Chondrocyte (in vitro differentiated cells): ENCODE measurements at regions not wholly inside any gene's neighbourhood (a gene's known extent, or its start where the extent isn't known, plus 50 kb on each side); places are given as distances from the start of the nearest gene placed in this dataset.

ENCODE experiments used
- DNase-seq: peaks from one replicate; pipeline ENCODE4 v3.0.0; 2021; ENCODE audit warnings: mixed read lengths, low spot score
- H3K27ac Mint-ChIP-seq: one replicate; pipeline ENCODE4 v1.8.0; 2021; ENCODE audit warnings: mild to moderate bottlenecking, moderate library complexity, mixed read lengths; ENCODE audit not compliant: unreplicated experiment
- H3K27me3 Mint-ChIP-seq: 2 replicates; pipeline ENCODE4 v1.8.0; 2021; ENCODE audit warnings: low read depth, mixed read lengths
- H3K36me3 Mint-ChIP-seq: 2 replicates; pipeline ENCODE4 v1.8.0; 2021; ENCODE audit warnings: low read depth, mixed read lengths
- H3K4me1 Mint-ChIP-seq: 2 replicates; pipeline ENCODE4 v1.8.0; 2021; ENCODE audit warnings: low read depth, mild to moderate bottlenecking, mixed read lengths
- H3K4me3 Mint-ChIP-seq: one replicate; pipeline ENCODE4 v1.8.0; 2021; ENCODE audit warnings: mild to moderate bottlenecking, moderate library complexity, mixed read lengths; ENCODE audit not compliant: unreplicated experiment
- H3K9me3 Mint-ChIP-seq: 2 replicates; pipeline ENCODE4 v1.8.0; 2021; ENCODE audit warnings: low read depth, mixed read lengths
- TF ChIP-seq, protein P1 (sequence below): fragments of 200-600 bp; sonication (generic); IDR thresholded peaks from 2 replicates; pipeline ENCODE4 v1.5.0; 2021; ENCODE audit warnings: antibody characterized with exemption, mild to moderate bottlenecking, moderate library complexity

DNA sequence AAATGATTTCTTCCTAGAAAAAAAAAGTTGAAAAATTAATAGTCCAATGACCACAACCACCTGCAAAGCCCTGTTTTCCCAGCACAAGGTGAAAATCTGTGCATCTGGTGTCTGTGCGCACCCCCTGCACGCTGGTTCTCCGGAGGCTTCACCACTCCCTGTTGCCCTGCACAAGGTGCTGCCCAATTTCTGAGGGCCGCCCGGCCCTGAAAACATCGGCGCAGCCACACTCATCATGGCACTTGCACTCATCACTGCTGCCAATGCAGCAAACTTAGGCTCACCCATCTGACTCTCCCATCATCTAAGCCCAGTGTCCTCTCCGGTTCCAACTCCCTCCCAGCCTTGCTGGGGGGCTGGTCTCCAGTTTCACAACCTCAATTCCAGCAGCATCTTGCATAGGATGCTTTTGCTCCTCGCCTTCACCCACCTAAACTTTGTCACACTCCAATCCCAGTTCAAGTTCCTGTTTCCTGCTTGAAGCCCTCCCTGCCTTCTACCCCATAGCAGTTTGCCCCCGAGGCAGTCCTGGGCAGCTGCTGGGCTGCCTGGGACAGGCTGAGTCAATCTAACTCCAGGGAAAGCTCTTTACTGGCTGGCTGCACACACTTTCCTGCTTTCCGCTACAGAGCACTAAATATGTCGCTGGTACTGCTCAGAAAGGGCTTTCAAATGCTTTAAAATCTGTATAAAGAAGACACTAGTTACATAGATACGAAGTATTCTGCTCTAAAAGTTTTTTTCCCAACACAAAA, 522.5 kb upstream of the ID2 start:
- no peak overlapping the region for H3K4me3 Mint-ChIP-seq
- H3K36me3 Mint-ChIP-seq: no peaks in the 10 kb centered on the region
- DNase-seq: no peak
- peaks cover 5% of the 10 kb centered on the region for H3K4me1 Mint-ChIP-seq
- no peaks in the 10 kb centered on the region for H3K9me3 Mint-ChIP-seq
- peak overlapping the region; percentile 67 for H3K27ac Mint-ChIP-seq
- no peaks in the 10 kb centered on the region for H3K27me3 Mint-ChIP-seq
- TF ChIP-seq, protein P1, sequence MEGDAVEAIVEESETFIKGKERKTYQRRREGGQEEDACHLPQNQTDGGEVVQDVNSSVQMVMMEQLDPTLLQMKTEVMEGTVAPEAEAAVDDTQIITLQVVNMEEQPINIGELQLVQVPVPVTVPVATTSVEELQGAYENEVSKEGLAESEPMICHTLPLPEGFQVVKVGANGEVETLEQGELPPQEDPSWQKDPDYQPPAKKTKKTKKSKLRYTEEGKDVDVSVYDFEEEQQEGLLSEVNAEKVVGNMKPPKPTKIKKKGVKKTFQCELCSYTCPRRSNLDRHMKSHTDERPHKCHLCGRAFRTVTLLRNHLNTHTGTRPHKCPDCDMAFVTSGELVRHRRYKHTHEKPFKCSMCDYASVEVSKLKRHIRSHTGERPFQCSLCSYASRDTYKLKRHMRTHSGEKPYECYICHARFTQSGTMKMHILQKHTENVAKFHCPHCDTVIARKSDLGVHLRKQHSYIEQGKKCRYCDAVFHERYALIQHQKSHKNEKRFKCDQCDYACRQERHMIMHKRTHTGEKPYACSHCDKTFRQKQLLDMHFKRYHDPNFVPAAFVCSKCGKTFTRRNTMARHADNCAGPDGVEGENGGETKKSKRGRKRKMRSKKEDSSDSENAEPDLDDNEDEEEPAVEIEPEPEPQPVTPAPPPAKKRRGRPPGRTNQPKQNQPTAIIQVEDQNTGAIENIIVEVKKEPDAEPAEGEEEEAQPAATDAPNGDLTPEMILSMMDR: no peak

DNA sequence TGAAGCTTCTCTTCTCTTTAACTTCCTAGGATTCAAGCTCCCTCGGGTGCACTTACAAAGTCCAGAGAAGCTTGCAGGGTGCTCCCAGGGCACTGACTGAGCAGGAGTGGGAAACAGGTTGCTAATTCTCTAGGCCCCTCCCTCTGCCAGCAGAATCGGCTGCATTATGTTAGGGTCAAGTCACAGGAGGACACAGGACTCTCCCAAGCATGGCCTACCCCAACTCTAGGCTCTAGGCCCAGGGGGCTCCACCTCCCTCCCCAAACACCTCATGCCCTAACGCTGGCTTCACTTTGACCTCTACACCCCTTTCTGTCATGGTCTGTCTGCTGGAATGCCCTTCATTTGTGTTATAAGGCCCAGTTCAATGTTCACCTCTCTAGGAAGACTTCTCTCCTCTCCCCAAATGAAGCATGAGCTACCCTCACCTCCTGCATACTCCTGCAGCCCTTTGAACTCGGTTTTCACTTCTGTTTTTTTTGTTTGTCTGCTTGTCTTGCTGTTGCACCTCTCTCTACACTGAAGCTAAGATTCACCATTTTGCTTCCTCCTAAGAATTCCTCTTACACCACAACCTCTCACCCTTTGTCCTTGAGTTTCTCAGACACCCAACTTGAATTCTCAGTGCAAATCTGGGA, 521.8 kb upstream of the ID2 start:
- no peaks in the 10 kb centered on the region for H3K27me3 Mint-ChIP-seq
- H3K4me1 Mint-ChIP-seq: peaks cover 5% of the 10 kb centered on the region
- no peaks in the 10 kb centered on the region for H3K36me3 Mint-ChIP-seq
- no peak overlapping the region for H3K4me3 Mint-ChIP-seq
- H3K27ac Mint-ChIP-seq: no peak overlapping the region
- H3K9me3 Mint-ChIP-seq: no peaks in the 10 kb centered on the region
- DNase-seq: no peak
- TF ChIP-seq, protein P1: no peak

DNA sequence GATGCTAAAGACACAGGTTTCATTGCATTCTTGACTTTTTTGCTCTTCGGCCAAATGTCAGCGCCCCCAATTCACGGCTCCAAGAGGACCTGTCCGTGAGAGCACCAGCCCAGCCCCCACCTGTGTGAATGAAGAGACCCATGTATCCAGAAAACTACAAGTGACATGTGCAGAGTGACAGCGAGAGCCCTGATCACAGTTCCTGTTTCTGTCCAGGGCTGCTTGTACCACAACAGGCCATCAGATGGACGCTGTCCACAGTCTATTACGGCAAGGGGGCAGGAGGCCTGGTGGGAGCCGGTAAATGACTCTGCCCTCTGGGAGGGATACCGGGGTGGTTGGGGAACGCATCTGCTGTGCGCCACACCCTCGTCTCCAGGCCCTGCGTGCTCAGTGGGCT, 520.9 kb upstream of the ID2 start:
- no peaks in the 10 kb centered on the region for H3K36me3 Mint-ChIP-seq
- TF ChIP-seq, protein P1: no peak
- H3K4me1 Mint-ChIP-seq: peaks cover 5% of the 10 kb centered on the region
- no peak overlapping the region for H3K4me3 Mint-ChIP-seq
- H3K27me3 Mint-ChIP-seq: no peaks in the 10 kb centered on the region
- H3K27ac Mint-ChIP-seq: no peak overlapping the region
- DNase-seq: no peak
- H3K9me3 Mint-ChIP-seq: no peaks in the 10 kb centered on the region

DNA sequence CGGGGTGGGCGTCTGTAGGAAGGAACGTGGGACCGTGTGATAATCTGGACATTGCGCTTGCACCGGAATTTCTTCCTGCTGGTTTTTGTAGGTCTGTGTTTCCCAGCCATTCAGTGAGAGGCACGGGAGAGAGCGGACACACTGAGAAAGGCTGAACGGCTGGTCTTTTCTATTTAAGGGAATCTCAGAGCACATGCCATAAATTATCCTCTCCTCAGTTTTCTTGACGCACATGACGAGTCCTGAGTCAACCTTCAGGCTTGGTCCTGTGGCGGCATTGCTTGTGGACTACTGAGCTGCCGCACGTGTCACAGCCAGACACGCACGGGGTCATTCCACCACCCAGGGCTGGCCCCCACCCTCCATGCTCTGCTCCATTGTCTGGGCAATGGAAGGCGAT, 519.3 kb upstream of the ID2 start:
- Mint-ChIP-seq H3K36me3 (no peaks in the 10 kb centered on the region), H3K4me3 (no peak overlapping the region)
- TF ChIP-seq, protein P1: no peak

DNA sequence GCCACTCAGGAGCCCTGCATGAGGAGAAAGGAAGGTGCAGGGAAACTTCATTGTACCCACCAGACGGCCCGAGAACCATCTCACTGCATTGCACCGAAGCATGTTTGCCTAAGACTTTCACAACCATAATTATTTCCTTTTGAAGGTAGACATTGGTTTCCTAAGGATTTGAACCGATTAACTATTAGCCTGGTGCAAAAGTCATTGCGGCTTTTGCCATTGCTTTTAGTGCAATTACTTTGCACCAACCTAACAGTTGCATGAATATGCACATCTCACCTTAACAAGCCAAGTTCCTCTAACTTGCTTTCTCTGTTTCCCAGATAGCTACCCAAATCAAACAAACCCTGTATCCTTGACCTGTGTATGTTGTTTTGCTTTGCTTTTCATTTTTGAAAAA, 516.3 kb upstream of the ID2 start:
- TF ChIP-seq, protein P1: no peak
- Mint-ChIP-seq H3K4me1 (peaks cover 25% of the 10 kb centered on the region), H3K9me3 (no peaks in the 10 kb centered on the region), H3K4me3 (no peak overlapping the region), H3K27me3 (no peaks in the 10 kb centered on the region), H3K36me3 (no peaks in the 10 kb centered on the region), H3K27ac (no peak overlapping the region)
- no peak for DNase-seq

More for the DNA sequence above, 519.3 kb upstream of the ID2 start:
- H3K4me1 Mint-ChIP-seq: peaks cover 5% of the 10 kb centered on the region
- no peaks in the 10 kb centered on the region for H3K9me3 Mint-ChIP-seq
- no peak overlapping the region for H3K27ac Mint-ChIP-seq
- no peak for DNase-seq
- H3K27me3 Mint-ChIP-seq: no peaks in the 10 kb centered on the region
